Lower lobe of right lung (tissue), 2 donors: ENCODE measurements at regions not wholly inside any gene's neighbourhood (a gene's known extent, or its start where the extent isn't known, plus 50 kb on each side); places are given as distances from the start of the nearest gene placed in this dataset.

Experiments used
- ATAC-seq, 2 donors: fragments of 200-7000 bp; cut with Tn5 transposase; one replicate each; pipeline ENCODE4 v1.9.1; 2020 to 2022; ENCODE audit warnings: mild to moderate bottlenecking in 2 of 2, moderate library complexity in 2 of 2
- DNase-seq: peaks from one replicate; pipeline ENCODE4 v3.0.0-alpha.2; 2020
- H3K27ac ChIP-seq: fragments of 200-600 bp; one replicate; pipeline ENCODE4 v1.8.0; 2022
- H3K27me3 ChIP-seq: fragments of 200-600 bp; one replicate; pipeline ENCODE4 v1.8.0; 2022; ENCODE audit warnings: low read depth
- H3K36me3 ChIP-seq: fragments of 200-600 bp; one replicate; pipeline ENCODE4 v1.8.0; 2022; ENCODE audit warnings: mild to moderate bottlenecking
- H3K4me1 ChIP-seq: fragments of 200-600 bp; one replicate; pipeline ENCODE4 v1.8.0; 2022
- H3K4me3 ChIP-seq: fragments of 200-600 bp; one replicate; pipeline ENCODE4 v1.8.0; 2022; ENCODE audit warnings: mild to moderate bottlenecking
- H3K9me3 ChIP-seq: fragments of 200-600 bp; one replicate; pipeline ENCODE4 v1.8.0; 2022
- intact Hi-C: fragments of 100-400 bp; cut with DNase I; formaldehyde crosslinking; loops from one replicate; pipeline ENCODE4 v1.11.0; 2022
- TF ChIP-seq, protein P1 (sequence below): fragments of 200-600 bp; IDR thresholded peaks from one replicate; pipeline ENCODE4 v1.8.0; 2022; ENCODE audit warnings: antibody characterized with exemption, mild to moderate bottlenecking
- donor health status: DM: no; HTN: yes; CAD: no; lungs with severe emphysema.

DNA sequence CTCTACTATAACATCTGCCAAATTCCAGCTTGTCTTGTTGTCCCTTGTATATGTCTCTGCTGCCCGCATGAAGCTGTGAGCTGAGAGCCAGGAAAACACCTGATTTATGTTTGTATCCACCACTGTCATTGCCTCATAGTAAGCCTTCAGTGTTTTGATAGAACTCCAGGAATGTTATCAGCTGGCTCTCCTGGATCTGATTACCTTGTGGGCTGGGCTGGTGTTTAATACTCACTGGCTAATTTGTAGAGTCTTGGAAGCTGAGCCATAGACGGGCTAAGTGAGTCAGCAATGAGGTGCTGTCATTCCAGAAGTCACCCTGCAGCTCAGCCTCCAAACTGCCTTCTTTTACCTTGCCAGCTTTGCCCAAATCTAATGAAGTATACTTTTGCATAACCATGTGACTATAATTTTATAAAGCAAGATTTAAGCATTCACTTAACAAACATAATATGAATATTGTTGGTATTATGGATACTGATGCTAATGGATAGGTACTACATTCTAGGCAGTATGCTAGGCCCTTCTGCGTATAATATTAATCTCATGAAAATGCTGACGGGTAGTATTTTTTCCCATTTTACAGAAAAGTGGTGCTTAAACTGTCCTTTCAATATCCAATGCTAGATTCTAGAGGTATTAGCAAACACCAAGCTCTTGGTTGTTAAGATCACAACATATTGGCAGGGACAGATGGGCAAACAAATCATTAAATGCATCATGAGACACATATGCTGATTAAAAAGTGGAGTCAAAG, 62.7 kb upstream of the GATA6 start:
- Histone ChIP-seq H3K27ac (no peak overlapping the region), H3K36me3 (no peaks in the 10 kb centered on the region), H3K27me3 (no peaks in the 10 kb centered on the region), H3K9me3 (no peaks in the 10 kb centered on the region), H3K4me3 (no peak overlapping the region), H3K4me1 (no peaks in the 10 kb centered on the region)
- DNase-seq (no peak), ATAC-seq (peak; percentile 24 to 82)
- intact Hi-C loops: no loop called here
- TF ChIP-seq, protein P1, sequence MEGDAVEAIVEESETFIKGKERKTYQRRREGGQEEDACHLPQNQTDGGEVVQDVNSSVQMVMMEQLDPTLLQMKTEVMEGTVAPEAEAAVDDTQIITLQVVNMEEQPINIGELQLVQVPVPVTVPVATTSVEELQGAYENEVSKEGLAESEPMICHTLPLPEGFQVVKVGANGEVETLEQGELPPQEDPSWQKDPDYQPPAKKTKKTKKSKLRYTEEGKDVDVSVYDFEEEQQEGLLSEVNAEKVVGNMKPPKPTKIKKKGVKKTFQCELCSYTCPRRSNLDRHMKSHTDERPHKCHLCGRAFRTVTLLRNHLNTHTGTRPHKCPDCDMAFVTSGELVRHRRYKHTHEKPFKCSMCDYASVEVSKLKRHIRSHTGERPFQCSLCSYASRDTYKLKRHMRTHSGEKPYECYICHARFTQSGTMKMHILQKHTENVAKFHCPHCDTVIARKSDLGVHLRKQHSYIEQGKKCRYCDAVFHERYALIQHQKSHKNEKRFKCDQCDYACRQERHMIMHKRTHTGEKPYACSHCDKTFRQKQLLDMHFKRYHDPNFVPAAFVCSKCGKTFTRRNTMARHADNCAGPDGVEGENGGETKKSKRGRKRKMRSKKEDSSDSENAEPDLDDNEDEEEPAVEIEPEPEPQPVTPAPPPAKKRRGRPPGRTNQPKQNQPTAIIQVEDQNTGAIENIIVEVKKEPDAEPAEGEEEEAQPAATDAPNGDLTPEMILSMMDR: no peak

DNA sequence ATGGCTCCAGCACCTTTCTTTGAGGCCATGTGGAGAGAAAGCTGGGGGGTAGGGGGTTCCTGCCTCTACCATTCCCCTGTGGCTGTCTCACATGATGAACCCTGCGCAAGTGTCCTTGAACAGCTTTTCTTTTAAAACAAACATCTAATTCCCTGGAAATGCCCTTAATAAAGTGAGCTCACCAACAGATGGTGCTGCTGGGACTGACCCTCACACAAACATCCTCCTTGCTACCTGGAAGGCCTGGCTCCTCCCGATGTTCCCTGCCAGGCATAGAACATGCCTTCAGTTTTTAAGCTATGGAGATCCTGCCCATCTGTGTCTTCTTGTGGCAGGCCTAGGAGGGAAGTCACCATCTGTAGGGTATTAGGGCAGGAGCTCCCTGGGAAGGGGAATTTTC, 60.7 kb upstream of the GATA6 start:
- Histone ChIP-seq H3K27ac (no peak overlapping the region), H3K4me1 (peaks cover 5% of the 10 kb centered on the region), H3K27me3 (no peaks in the 10 kb centered on the region), H3K4me3 (no peak overlapping the region), H3K36me3 (no peaks in the 10 kb centered on the region), H3K9me3 (no peaks in the 10 kb centered on the region)
- DNase-seq (no peak), ATAC-seq (peak in 1 of 2 donors; percentile 39)
- TF ChIP-seq, protein P1: no peak
- intact Hi-C loops: no loop called here

DNA sequence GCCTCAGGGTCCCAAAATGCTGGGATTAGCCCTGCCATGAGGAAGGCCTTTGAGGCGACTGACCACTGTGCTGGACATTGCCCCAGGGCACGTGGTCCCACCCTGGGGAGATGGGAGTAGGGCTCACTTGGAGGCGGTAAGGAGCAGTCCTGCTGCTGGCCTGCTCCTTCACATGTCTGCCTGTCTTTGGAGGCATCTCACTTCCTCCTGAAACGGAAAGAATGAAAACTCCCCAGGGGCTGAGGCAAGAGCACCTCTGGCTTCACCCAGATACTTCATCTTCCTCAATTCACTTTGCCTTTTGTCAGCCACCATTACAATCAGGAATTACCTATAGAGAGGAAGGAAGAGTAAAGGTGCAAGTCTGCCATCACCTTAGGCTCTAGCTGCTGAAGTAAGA, 59.9 kb upstream of the GATA6 start:
- TF ChIP-seq, protein P1: no peak
- ATAC-seq (no peak), DNase-seq (no peak)
- Histone ChIP-seq H3K9me3 (no peaks in the 10 kb centered on the region), H3K4me1 (peaks cover 6% of the 10 kb centered on the region), H3K36me3 (no peaks in the 10 kb centered on the region), H3K27me3 (no peaks in the 10 kb centered on the region), H3K27ac (no peak overlapping the region), H3K4me3 (no peak overlapping the region)
- intact Hi-C loops: no loop called here

DNA sequence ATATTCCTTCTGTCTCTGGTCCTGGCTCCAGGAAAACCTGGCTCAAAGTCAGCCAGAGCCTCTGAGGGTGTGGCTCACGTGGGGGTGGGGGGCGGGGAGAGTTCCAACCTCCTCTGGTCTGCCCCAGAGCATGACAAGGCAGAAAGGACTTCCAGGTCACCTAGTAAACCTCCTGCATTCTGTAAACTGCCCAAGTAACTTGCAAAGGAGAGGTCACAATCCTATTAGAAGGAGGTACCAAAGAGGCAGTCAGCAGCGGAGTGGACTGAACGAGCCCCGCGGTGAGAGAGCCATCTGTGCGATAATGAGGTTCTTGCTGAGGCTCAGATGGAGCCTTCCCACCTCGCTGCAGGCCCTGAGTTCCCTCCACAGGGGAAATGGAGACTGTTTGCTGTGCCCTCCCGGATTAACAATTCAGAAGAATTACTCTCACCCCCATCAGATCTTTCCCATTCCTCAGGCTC, 58.9 kb upstream of the GATA6 start:
- H3K4me3 ChIP-seq: no peak overlapping the region
- no peak for ATAC-seq
- DNase-seq: no peak
- peaks cover 6% of the 10 kb centered on the region for H3K4me1 ChIP-seq
- TF ChIP-seq, protein P1: no peak
- no peaks in the 10 kb centered on the region for H3K9me3 ChIP-seq
- no peaks in the 10 kb centered on the region for H3K36me3 ChIP-seq
- no peaks in the 10 kb centered on the region for H3K27me3 ChIP-seq
- H3K27ac ChIP-seq: no peak overlapping the region
- intact Hi-C loops: no loop called here

DNA sequence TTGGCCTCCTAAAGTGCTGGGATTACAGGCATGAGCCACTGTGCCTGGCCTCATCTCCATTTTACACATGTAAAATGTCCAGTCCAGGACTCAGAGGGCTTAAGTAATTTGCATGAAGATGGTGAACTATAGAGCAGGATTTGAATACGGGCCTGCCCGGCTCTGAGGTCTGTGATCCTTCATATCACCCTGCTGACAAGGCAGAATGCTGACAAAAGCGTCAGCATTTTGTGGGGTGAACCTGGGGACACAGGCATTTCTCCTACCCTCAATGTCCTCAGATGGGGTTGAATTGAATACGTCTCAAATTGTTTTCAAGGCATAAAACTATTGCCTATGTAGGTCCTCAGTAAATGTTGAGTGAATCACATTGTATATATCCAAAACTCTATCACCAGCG, 57.2 kb upstream of the GATA6 start:
- ATAC-seq (no peak), DNase-seq (no peak)
- intact Hi-C loops: no loop called here
- no peaks in the 10 kb centered on the region for H3K9me3 ChIP-seq
- H3K36me3 ChIP-seq: no peaks in the 10 kb centered on the region
- TF ChIP-seq, protein P1: no peak
- H3K4me1 ChIP-seq: peaks cover 6% of the 10 kb centered on the region
- no peak overlapping the region for H3K27ac ChIP-seq
- H3K27me3 ChIP-seq: no peaks in the 10 kb centered on the region
- no peak overlapping the region for H3K4me3 ChIP-seq
